GM20000 (cell line): ENCODE measurements at regions not wholly inside any gene's neighbourhood (a gene's known extent, or its start where the extent isn't known, plus 50 kb on each side); places are given as distances from the start of the nearest gene placed in this dataset.

Source experiments
- DNase-seq: peaks from one replicate; pipeline ENCODE4 v3.0.0; 2012; ENCODE audit warnings: low spot score
- TF ChIP-seq, protein P1 (sequence below): IDR thresholded peaks from 2 replicates; pipeline ENCODE4 v1.5.1; 2012; ENCODE audit warnings: mild to moderate bottlenecking, control low read depth; ENCODE audit errors: extremely low read depth, missing control alignments

DNA sequence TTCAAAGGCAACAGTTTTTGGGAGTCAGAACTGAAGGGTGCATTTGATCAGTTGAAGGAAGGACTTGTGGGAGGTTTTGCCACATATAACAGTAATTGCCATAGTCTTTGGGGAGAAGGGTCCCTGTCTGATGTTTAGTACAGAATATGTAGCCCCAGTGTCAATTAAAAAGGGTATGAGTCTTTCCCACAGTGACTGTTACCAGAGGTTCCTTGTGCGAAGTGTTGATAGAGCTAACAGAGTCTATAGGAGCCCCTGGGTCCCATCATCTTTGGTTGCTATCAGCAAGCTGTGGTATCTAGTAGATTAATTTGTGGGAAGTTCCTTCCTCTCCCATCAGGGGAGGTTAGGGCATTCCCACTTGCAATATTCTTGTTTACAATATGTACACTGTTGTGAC lies 329.2 kb downstream of the PTPRU start:
- TF ChIP-seq, protein P1, sequence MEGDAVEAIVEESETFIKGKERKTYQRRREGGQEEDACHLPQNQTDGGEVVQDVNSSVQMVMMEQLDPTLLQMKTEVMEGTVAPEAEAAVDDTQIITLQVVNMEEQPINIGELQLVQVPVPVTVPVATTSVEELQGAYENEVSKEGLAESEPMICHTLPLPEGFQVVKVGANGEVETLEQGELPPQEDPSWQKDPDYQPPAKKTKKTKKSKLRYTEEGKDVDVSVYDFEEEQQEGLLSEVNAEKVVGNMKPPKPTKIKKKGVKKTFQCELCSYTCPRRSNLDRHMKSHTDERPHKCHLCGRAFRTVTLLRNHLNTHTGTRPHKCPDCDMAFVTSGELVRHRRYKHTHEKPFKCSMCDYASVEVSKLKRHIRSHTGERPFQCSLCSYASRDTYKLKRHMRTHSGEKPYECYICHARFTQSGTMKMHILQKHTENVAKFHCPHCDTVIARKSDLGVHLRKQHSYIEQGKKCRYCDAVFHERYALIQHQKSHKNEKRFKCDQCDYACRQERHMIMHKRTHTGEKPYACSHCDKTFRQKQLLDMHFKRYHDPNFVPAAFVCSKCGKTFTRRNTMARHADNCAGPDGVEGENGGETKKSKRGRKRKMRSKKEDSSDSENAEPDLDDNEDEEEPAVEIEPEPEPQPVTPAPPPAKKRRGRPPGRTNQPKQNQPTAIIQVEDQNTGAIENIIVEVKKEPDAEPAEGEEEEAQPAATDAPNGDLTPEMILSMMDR = no peak
- no peak for DNase-seq

DNA sequence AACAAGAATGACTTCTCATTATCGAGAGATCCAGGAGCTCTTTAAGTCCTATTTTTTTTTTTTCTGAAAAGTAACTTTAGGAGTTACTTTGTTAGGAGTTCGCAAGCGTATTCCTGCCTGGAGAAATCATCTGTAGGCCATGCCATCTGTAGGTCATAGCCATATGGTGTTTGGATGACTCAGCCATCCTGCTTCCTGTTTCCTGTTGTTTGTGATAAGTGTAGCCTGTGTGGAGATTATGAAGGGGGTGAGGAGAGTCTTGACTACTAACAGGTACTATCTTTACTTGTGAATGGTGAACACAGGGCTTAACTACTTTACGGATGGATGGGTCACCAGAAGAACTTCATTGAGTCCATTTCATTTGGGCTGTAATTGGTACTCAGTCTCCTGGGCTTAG lies 327.2 kb downstream of the PTPRU start:
- DNase-seq = no peak
- TF ChIP-seq, protein P1 = no peak

DNA sequence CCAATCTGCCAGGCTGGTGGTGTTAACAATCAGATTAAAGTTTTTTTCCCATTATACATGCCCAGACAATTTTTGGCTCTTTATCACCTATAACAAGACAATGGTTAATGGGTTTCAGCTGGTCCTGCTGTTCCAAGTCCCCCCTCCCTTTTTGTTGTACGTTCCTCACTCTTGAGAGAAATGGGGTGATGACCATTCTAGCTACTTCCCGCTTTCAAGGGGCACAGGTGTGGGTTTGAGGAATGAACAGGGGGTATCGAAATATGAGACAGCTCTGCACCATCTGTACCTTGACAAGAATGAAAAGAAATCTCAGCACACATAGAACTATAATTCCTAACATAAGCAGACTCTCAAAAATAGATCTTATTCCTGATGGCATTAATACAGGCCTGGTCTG lies 326.8 kb downstream of the PTPRU start:
- TF ChIP-seq, protein P1 = no peak
- no peak for DNase-seq

- no peak for DNase-seq
- TF ChIP-seq, protein P1 = no peak
These were observed 322.7 kb downstream of the PTPRU start for GRCh38 chr1:29559056-29559455.

DNA sequence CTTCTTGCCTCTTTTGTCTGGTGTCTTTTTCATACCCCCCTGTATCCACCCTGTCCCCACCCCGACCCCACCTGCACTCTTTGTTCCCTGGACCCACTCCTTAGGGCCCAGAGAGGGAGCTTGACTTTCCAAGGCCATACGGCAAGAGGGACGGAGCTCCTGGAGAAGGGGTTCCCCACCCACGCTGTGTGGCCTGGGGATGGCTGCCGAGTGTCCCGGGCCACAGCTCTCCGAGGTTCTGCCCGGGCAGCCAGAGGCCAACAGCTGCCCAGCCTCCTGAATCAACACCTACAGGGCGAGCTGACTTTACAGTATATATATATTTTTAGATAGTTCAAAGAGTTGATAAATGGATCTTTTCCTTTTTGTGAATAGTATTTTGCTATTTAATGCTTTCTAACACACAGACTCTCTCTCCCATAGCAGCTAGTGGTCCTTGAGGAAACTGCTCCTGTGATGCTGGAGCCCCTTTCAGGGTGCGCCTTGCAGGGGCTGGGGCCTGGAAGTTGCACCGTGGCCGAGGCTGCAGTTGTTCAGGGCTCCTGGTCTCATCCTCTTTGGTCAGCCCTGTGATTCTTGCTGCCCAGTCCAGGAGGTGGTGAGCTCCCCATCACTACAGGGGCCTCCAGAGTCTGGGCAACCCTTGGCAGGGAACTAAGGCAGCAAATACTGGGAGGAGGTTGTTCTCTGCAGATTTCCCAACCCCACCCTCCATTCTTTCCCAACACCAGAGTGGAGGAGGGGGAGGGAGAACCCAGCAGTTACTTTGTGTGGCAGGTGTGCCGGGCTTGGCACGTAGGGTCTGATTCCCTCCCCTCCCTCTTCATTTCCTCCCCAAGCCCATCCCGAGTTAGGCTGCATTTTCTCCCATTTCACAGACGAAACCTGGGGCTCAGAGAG lies 321.6 kb downstream of the PTPRU start:
- no peak for DNase-seq
- TF ChIP-seq, protein P1 = no peak

DNA sequence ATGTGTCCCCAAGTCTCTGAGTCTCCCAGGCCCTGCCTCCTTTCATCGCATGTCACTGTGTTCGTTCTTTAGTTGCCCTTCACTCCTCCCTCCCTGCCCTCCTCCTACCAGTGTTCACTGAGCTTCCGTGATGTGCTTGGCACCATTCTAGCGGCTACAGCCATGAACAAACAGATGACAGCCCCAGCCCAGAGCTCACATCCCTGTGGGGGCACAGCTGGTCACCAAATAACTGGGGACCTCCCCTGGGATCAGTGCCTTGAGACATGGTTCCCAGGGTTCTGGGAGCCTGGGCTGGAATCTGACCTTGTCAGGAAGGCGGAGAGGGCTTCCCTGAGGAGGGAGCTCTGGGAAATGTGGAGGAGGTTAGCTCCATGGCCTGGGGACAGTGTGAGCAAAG lies 320.7 kb downstream of the PTPRU start:
- DNase-seq = no peak
- TF ChIP-seq, protein P1 = no peak

GRCh38 chr1:29556657-29557056 lies 320.3 kb downstream of the PTPRU start:
- no peak for DNase-seq
- TF ChIP-seq, protein P1 = no peak
